Stimulated activated CD4-positive, alpha-beta T cell treated with anti-CD3 and anti-CD28 coated beads, Interleukin-15, amount 100 ng/mL, for 1 hour (primary cell): ENCODE measurements at regions not wholly inside any gene's neighbourhood (a gene's known extent, or its start where the extent isn't known, plus 50 kb on each side); places are given as distances from the start of the nearest gene placed in this dataset.

Experiments
- DNase-seq, 2 donors: peaks; one replicate each; pipeline ENCODE4 v3.0.0-alpha.2; 2020; ENCODE audit warnings: low read depth in 1 of 2, low spot score in 1 of 2

GRCh38 chr16:86306811-86307513, 203.4 kb upstream of the FOXF1 start:
- no peak for DNase-seq

- DNase-seq: no peak
Observed at GRCh38 chr16:86307514-86307903, 202.8 kb upstream of the FOXF1 start.

GRCh38 chr16:86308514-86308913, 201.8 kb upstream of the FOXF1 start:
- no peak for DNase-seq

DNA sequence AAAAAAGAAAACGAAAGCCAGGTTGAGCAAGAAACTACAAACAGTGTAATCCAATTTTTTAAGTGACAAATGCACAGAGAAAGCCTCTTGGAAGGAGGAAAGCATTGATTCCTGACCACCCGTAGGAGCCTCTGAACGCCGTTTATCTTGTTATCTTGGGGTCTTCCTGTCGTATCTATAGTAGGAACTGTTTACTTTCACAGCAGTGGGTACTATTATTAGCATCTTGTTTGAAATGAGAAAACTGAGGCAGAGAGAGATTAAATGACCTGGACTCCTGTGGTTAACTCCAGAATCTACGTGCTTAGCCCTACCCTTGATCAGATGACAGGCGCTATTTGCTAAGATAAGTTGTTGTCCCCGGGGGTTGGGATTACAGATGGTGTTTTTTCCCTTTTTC, 196.7 kb upstream of the FOXF1 start:
- DNase-seq: no peak

DNA sequence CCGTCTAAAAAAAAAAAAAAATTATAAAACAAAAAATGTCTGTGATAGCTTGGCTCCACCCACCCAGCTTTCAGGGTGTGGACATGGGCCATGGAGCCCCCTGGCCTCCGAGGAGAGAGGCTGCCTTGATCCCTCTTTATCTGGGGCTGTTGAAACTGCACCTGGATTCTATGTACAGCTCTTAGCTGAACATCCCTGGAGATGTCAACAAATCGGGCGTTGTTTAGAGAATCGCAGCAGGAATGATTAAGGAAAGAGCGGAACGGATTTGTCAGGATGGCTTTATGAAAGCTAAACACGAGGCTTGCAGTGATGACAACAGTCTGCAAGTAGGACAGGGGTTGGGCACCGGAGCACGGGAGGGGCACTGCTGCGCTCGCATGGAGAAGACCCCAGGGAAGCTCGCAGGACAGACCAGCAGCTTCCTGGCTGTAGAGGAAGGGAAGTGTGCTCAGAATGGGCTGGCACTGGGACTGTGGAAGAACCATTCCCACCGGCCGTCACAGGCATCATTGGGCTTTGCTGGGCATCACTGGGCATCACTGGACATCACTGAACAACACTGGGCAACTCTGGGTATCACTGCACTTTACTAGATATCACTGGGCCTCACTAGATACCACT, 195.8 kb upstream of the FOXF1 start:
- DNase-seq: no peak

DNA sequence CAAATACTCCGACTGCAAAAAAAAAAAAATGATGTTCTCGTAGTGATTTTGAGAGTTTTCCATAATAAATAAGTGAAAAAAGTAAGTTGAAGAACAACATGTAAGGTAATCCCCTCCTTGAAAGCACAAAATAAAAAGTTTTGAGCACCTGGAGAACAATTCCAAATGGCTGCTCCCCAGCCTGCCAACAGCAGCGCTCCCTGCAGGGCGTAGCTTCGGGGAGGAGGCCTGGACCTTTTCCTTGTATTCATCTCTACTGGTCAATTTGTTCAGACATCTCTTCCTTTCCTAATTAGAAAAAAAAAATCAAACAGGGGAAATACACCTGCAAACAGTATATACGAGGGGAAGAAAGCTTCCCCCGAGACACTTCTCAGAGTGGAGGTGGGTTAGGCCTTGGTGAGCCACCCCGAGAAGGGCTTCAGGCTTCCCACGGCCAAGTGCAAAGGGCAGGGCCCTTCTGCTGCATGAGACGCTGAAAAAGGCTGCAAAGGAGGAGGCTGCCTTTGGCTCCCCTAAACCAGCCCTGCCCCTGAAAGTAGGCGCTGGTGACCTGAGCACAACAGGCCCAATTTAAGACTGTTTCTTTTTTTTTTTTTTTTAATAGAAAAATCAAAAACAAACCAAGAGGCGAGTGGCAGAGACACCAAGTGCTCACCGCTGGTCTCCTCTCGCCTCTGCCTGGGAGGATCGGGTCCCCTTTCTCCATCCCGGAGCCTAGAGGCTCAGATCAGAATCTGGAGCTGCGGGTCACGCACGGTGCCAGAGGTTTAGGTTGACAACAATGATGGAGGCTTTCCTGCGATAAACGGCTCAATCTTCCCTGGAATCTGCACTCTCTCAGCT, 193.1 kb upstream of the FOXF1 start:
- no peak for DNase-seq

GRCh38 chr16:86317813-86318650, 192.3 kb upstream of the FOXF1 start:
- no peak for DNase-seq

DNA sequence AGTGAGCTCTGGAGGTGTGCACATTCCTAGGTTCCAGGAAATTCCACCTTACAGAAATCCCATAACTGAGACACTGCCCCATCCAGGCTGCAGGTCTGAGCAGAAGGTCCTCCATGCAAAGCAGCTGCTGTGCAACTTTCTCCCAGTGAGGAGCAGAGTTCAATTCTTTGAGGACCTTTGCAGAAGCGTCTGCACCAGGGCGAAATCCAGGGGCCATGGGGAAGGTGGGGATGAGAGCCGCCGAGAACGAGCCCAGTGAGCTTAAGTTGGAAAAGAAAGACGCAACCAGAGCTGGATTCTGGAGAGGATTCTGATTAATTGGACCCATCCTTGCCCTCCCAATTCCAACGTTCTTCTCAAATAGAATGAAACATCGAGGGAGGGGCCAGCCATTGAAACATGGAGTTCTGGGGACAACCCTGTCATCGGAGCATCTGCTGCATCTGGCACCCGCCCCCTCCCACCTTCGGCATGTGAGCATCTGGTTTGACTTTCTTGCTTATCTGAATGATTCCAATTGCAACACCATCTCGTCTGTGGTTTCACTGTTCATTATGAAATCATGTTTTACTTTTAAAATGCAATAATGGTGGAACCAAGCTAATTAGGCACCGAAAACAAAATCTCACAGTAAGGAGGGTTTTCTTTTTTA, 190.6 kb upstream of the FOXF1 start:
- DNase-seq: no peak

DNA sequence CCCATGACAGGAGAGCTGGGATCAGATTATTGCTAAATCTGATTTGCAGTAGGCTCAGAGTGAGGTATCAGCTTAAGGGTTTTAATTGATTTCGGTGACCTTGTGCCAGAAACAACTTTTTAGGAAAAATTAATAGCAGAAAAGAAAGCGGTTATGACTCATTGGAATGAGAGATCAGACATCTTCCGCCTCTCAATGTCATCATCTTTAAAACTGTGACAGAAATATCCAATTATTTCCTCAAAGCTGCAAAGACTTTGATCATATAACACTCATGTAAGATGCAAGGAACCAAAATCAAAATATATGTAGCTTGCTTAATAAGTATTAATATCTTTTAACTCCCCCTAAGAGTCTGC, 190.1 kb upstream of the FOXF1 start:
- no peak for DNase-seq

- no peak for DNase-seq
Observed at GRCh38 chr16:86321491-86321890, 188.8 kb upstream of the FOXF1 start.

- DNase-seq: no peak
Observed at GRCh38 chr16:86322283-86322682, 188.0 kb upstream of the FOXF1 start.

DNA sequence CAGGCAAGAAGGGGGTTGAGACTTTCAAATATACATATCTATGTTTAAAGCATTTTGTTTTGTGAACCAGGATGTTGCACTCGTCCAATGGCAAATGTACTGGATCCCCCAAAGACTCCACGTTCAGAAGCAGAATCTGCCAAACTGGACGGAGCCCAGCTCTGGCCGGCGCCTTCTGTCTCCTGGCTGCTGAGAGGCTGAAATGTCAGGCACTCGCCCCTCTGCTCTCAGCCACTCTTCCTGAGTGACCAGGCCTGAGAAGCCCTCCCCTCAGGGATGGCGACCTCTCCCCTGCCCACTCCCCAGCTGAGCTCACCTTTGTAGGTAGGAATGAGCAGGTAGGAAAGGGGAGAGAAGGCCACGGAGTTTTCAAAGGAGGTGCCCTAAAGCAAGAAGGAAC, 187.5 kb upstream of the FOXF1 start:
- DNase-seq: no peak

- DNase-seq: no peak
Observed at GRCh38 chr16:86324320-86324719, 186.0 kb upstream of the FOXF1 start.

DNA sequence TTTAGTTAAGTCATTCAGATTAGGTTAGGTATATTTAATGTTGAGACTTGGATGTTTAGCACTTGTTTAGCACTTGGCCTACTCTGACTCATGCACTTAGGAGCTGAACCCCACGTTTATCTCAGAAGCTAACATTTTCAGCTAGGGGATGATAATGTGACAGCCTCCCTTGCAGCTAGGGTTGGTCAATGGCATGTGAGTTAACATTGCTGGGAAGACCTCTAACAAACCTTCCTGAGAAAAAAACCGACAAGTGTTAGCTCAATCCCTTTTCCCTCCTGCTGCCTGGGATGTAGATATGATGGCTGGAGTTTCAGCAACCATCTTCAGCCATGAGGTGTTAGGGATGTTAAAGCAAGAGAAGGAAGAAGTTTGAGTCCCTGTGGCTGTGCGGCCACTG, 185.0 kb upstream of the FOXF1 start:
- DNase-seq: no peak

GRCh38 chr16:86325895-86326294, 184.4 kb upstream of the FOXF1 start:
- no peak for DNase-seq

GRCh38 chr16:86327321-86327720, 183.0 kb upstream of the FOXF1 start:
- no peak for DNase-seq

GRCh38 chr16:86330906-86331305, 179.4 kb upstream of the FOXF1 start:
- DNase-seq: no peak

GRCh38 chr16:86334079-86334635, 176.2 kb upstream of the FOXF1 start:
- DNase-seq: no peak

DNA sequence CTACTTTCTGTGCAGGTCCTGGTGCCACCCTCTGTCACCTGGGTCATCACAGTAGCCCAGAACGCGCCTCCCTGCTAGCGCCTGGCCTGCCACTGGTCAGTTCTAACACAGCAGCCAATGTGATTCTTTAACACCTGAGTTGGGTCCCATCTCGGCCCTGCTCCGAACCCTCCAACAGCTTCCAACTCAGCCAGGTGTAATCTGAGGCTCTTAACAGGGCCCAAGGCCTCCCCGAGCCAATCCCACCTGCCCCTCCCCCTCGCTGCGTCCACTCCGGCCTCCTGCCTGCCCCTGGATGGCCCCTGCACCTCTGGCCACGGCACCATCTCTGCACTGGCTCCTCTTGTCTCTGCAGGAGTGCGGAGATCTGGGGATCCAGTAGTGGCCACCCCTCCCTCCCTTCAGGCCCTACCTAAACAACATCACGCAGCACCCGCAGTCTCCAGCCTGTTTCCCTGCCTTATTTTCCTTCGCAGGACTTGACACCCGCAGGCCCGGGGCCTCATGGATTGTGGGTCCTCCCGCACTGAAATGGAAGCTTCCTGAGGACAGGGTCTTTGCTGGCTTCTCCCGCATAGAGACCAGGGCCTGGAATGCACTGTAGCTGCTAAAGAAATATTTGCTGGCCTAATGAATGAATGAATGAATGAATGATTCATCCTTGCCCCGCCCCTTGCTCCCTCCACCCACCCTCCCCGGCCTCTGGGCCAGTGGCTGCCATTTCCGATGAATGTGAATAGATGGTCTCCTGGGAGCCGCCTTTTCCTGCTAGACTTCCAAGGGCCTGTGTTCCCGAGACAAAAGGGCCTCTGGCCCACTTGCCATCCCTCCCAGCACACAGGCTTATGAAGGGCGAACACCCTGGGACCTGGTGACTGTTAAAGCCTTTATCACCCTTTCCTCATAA, 174.8 kb upstream of the FOXF1 start:
- DNase-seq: no peak

GRCh38 chr16:86337138-86337537, 173.2 kb upstream of the FOXF1 start:
- no peak for DNase-seq
